ENCODE measurements at regions not wholly inside any gene's neighbourhood (a gene's known extent, or its start where the extent isn't known, plus 50 kb on each side); places are given as distances from the start of the nearest gene placed in this dataset.
A peak's percentile ranks its signal among the peaks of the same experiment; 100 is the strongest.

GRCh38 chr21:24255591-24255990 lies 1351.7 kb downstream of the MRPL39 start:
- TF ChIP-seq CTCF (IDR thresholded peaks at IDR 0.05), result no peak

GRCh38 chr21:24225431-24225830 lies 1381.8 kb downstream of the MRPL39 start:
- intact Hi-C loops (cut with DNase I), result no loop called here
- Histone ChIP-seq H3K4me1 (no peaks in the 10 kb centered on the region), H3K36me3 (no peaks in the 10 kb centered on the region), H3K27me3 (ENCODE audit: low read depth) (no peaks in the 10 kb centered on the region), H3K27ac (no peak overlapping the region), H3K4me3 (no peak overlapping the region), H3K9me3 (no peaks in the 10 kb centered on the region)
- ATAC-seq (no peak), DNase-seq (no peak)
- TF ChIP-seq CTCF (IDR thresholded peaks at IDR 0.05), result no peak

More at GRCh38 chr21:24255591-24255990, 1351.7 kb downstream of the MRPL39 start:
- Histone ChIP-seq H3K4me1 (no peaks in the 10 kb centered on the region), H3K9me3 (no peaks in the 10 kb centered on the region), H3K27ac (no peak overlapping the region), H3K27me3 (ENCODE audit: low read depth) (no peaks in the 10 kb centered on the region), H3K4me3 (no peak overlapping the region), H3K36me3 (no peaks in the 10 kb centered on the region)
- ATAC-seq, result no peak
- no peak for DNase-seq
- intact Hi-C loops (cut with DNase I), result no loop called here

GRCh38 chr21:24224422-24224821 lies 1382.9 kb downstream of the MRPL39 start:
- no peaks in the 10 kb centered on the region for H3K27me3 ChIP-seq (ENCODE audit: low read depth)
- H3K4me3 ChIP-seq, result no peak overlapping the region
- intact Hi-C loops (cut with DNase I), result no loop called here
- no peaks in the 10 kb centered on the region for H3K4me1 ChIP-seq
- no peaks in the 10 kb centered on the region for H3K9me3 ChIP-seq
- no peak overlapping the region for H3K27ac ChIP-seq
- TF ChIP-seq CTCF (IDR thresholded peaks at IDR 0.05), result no peak
- no peak for DNase-seq
- ATAC-seq, result peak; percentile 55 to 79
- no peaks in the 10 kb centered on the region for H3K36me3 ChIP-seq

- TF ChIP-seq CTCF (IDR thresholded peaks at IDR 0.05), result no peak
- Histone ChIP-seq H3K27me3 (ENCODE audit: low read depth) (no peaks in the 10 kb centered on the region), H3K27ac (no peak overlapping the region), H3K9me3 (no peaks in the 10 kb centered on the region), H3K4me1 (no peaks in the 10 kb centered on the region), H3K36me3 (no peaks in the 10 kb centered on the region), H3K4me3 (no peak overlapping the region)
- ATAC-seq, result no peak
- DNase-seq, result no peak
- intact Hi-C loops (cut with DNase I), result no loop called here
Measured at GRCh38 chr21:24223624-24224023, 1383.7 kb downstream of the MRPL39 start.

- Histone ChIP-seq H3K4me1 (no peaks in the 10 kb centered on the region), H3K36me3 (no peaks in the 10 kb centered on the region), H3K9me3 (no peaks in the 10 kb centered on the region), H3K4me3 (no peak overlapping the region), H3K27ac (no peak overlapping the region), H3K27me3 (ENCODE audit: low read depth) (no peaks in the 10 kb centered on the region)
- intact Hi-C loops (cut with DNase I), result no loop called here
- no peak for ATAC-seq
- TF ChIP-seq CTCF (IDR thresholded peaks at IDR 0.05), result no peak
- no peak for DNase-seq
Measured at GRCh38 chr21:24222676-24223075, 1384.6 kb downstream of the MRPL39 start.

GRCh38 chr21:24220446-24220845 lies 1386.8 kb downstream of the MRPL39 start:
- H3K27me3 ChIP-seq (ENCODE audit: low read depth), result no peaks in the 10 kb centered on the region
- no peaks in the 10 kb centered on the region for H3K36me3 ChIP-seq
- H3K4me1 ChIP-seq, result no peaks in the 10 kb centered on the region
- H3K27ac ChIP-seq, result no peak overlapping the region
- no peak for ATAC-seq
- DNase-seq, result no peak
- no peak for TF ChIP-seq CTCF (IDR thresholded peaks at IDR 0.05)
- no peak overlapping the region for H3K4me3 ChIP-seq
- H3K9me3 ChIP-seq, result no peaks in the 10 kb centered on the region
- intact Hi-C loops (cut with DNase I), result no loop called here
